ENCODE measurements at regions not wholly inside any gene's neighbourhood (a gene's known extent, or its start where the extent isn't known, plus 50 kb on each side); places are given as distances from the start of the nearest gene placed in this dataset.

DNA sequence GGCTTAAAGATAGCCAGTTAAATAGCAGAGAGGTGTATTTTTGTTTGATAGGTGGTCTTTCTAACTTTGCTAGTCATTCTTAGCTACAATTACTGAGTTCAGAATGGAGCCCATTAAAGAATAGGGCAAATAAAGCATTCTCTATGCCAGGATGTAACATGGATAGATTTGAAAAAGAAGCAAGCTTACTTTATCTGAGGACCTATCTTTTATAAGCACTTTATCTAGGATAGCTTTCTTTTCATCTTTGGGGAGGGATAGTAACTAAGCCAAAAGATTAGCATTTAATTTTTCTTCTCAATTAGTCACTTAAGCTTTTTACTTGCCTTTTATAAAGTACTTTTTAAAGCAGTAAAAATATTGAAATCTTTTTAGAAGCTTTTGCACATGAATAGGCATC is 1148.0 kb upstream of the DIAPH2 start:
- TF ChIP-seq EP300 (IDR thresholded peaks at IDR 0.05; ENCODE audit: borderline replicate concordance) (no peak), YY1 (IDR thresholded peaks at IDR 0.05; ENCODE audit: low read depth) (no peak), TAF1 (IDR thresholded peaks at IDR 0.05; ENCODE audit: low read depth) (no peak), RAD21 (IDR thresholded peaks at IDR 0.05; ENCODE audit: low read depth) (no peak), TCF12 (IDR thresholded peaks at IDR 0.05; ENCODE audit: low read depth) (no peak)
- TF ChIP-seq, protein P1, sequence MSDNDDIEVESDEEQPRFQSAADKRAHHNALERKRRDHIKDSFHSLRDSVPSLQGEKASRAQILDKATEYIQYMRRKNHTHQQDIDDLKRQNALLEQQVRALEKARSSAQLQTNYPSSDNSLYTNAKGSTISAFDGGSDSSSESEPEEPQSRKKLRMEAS (IDR thresholded peaks at IDR 0.05), result no peak
- TF ChIP-seq, protein P2, sequence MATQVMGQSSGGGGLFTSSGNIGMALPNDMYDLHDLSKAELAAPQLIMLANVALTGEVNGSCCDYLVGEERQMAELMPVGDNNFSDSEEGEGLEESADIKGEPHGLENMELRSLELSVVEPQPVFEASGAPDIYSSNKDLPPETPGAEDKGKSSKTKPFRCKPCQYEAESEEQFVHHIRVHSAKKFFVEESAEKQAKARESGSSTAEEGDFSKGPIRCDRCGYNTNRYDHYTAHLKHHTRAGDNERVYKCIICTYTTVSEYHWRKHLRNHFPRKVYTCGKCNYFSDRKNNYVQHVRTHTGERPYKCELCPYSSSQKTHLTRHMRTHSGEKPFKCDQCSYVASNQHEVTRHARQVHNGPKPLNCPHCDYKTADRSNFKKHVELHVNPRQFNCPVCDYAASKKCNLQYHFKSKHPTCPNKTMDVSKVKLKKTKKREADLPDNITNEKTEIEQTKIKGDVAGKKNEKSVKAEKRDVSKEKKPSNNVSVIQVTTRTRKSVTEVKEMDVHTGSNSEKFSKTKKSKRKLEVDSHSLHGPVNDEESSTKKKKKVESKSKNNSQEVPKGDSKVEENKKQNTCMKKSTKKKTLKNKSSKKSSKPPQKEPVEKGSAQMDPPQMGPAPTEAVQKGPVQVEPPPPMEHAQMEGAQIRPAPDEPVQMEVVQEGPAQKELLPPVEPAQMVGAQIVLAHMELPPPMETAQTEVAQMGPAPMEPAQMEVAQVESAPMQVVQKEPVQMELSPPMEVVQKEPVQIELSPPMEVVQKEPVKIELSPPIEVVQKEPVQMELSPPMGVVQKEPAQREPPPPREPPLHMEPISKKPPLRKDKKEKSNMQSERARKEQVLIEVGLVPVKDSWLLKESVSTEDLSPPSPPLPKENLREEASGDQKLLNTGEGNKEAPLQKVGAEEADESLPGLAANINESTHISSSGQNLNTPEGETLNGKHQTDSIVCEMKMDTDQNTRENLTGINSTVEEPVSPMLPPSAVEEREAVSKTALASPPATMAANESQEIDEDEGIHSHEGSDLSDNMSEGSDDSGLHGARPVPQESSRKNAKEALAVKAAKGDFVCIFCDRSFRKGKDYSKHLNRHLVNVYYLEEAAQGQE (IDR thresholded peaks at IDR 0.05; ENCODE audit: low read depth), result no peak

Data from Ishikawa (cell line).